HG02610 (cell line): ENCODE measurements at regions not wholly inside any gene's neighbourhood (a gene's known extent, or its start where the extent isn't known, plus 50 kb on each side); places are given as distances from the start of the nearest gene placed in this dataset.
"Not testable (repeated sequence)": the region's sequence is repeated elsewhere in the genome, so short reads cannot be mapped to it uniquely, and the experiment has no call there.

ENCODE experiments used
- ATAC-seq: cut with Tn5 transposase; IDR thresholded peaks from one replicate; pipeline ENCODE4 v1.9.1; 2021; ENCODE audit warnings: mild to moderate bottlenecking, moderate library complexity; ENCODE audit not compliant: unreplicated experiment

DNA sequence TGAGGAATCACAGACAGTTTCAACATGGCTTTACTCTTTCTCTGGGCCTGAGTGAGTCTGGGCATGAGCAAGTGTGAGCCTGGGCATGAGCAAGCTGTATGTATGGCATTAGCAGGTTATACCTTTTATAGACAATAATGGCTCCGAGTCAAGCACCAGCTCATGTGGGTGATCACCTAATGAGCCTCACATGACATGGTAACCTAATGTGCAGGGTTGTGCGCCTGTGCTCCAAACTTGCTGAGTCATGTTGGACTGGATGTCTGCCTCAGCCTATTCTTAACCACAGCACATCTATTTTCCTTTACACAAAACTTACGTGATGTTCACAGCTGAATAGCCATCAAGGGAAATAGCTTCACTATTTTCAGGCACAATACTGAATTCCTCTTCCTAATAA is 236.2 kb upstream of the NRIP1 start:
- no peak for ATAC-seq

GRCh38 chr21:15301736-15302135 is 236.9 kb upstream of the NRIP1 start:
- no peak for ATAC-seq

GRCh38 chr21:15306271-15306670 is 241.5 kb upstream of the NRIP1 start:
- no peak for ATAC-seq

- no peak for ATAC-seq
Measured at GRCh38 chr21:15308333-15308732, 243.5 kb upstream of the NRIP1 start.

DNA sequence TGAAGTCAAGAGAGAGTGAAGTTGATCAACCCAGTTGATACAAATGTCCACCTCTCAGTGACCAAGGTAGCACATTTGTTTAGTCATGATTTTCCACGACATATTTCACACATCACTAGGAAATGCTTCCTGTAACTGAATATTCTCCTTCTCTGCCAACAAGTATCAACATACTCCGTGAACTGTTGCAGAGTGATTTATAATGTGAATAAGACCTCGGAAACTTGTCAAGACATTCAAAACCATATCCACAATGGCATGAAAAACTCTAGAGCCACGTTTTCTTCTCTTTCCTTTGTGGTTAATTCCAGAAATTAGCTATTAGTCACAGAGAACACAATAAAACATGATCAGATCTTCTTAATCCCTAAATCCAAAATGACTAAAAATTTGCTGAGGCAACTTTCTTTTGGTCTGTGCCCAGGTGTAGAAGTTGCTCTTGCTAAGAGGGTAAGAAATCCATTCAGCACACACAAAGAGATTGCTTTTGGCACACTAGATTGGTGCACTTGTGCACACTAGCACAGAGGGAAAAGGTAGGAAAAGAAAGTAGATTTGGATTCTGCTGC is 244.3 kb upstream of the NRIP1 start:
- ATAC-seq: no peak

DNA sequence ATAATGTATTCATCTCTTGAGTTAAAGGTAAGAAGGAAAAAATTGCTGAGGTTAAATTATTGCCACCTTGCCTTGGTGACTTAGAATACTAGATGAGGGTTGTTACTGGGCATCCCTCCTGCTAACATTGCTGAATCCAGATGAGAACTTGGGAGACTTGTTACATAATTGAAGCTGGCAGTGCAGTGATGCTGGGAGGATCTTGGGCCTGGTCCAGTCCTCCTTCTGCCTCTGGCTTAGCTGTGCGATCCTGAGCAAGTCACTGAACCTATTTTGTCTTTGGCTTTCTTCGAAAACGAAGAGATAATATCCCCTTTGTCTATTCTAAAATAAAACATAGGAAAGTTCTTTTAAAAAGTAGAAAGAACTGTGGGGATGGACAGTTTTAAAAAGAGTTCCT is 244.9 kb upstream of the NRIP1 start:
- no peak for ATAC-seq

DNA sequence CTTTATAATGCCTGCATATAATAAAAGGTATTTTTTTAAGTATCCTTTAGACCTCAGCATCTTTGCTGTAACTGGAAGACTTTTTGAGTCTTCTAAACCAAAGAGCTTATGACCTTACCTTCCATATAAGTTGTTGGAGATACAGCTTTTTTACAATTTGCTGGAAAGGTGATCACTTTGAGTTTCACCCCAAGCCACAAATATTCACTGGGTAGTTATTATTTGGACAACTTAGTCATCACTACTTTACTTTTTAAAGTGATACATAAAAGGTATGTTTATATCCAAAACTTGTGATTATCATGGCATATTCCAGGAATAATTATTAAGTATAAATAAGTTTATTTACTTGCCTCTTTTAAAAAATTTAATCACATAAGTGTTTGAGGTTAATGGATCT is 246.7 kb upstream of the NRIP1 start:
- no peak for ATAC-seq

DNA sequence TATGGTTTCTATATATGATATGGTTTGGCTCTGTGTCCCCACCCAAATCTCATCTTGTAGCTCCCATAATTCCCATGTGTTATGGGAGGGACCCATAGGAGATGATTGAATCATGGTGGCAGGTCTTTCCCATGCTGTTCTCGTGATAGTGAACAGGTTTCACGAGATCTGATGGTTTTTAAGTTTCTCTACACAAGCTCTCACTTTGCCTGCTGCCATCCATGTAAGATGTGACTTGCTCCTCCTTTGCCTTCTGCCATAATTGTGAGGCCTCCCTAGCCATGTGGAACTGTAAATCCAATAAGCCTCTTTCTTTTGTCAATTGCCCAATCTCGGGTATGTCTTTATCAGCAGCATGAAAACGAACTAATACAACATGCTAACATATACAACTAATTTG is 252.2 kb upstream of the NRIP1 start:
- not testable (repeated sequence) for ATAC-seq

DNA sequence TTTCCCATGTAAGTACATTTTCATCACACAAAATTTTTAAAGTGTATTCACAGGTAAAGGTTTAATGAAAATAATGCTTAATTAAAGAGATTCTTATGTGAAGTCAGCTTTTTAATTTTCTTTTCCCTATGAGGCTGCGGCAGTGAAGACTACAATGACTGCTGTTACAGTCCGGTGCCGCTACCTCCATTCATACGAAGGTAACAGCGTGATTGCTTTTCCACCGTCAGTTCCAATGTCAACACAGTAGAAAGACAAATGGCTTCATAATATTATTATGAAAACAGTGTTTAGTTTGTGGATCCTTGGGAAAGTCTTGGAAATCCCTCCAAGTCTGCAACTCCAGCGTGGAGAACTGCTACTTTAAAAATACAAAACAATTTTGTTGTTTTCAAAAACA is 254.9 kb upstream of the NRIP1 start:
- no peak for ATAC-seq

GRCh38 chr21:15324542-15324941 is 259.7 kb upstream of the NRIP1 start:
- ATAC-seq: no peak

DNA sequence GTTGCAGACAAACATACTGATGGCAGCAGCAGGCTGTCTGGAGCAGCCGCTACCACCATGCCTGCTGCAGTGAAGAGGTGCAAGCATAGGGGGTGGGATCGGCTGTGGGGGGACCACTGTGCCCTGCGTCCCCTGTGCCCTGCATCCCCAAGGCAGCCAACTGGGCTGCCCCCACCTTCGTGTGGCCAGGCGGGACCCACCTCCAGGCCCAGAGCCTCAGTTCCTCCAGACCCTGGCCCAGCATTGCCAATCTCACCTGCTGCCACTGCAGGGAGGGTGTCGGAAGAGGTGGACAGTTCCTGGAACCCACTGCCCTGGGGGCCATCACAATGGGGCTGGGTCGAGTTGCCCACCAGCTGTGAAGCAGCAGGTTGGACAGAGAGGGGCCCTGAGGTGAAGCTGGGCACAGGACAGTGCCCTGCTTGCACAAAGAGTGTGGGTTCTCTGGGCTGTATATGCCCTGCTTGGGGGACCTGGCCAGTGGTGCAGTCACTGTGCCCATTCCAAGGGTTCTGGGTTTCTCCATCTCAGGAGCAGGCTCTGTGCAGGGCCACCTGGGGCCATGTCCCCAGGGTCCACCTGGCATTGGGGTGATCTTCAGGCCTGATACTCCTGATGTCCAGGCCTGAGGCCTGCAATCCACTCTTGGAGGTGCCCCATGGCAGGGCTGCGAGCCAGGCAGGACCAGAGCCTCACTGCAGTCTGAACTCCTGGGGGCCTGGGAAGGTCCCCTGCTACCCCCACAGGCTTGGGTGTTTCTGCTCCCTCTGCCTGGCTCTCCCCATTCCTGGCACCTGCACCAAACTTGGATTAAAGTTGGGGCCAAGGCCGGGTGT is 261.4 kb upstream of the NRIP1 start:
- no peak for ATAC-seq

- no peak for ATAC-seq
Measured at GRCh38 chr21:15327637-15328265, 263.0 kb upstream of the NRIP1 start.

DNA sequence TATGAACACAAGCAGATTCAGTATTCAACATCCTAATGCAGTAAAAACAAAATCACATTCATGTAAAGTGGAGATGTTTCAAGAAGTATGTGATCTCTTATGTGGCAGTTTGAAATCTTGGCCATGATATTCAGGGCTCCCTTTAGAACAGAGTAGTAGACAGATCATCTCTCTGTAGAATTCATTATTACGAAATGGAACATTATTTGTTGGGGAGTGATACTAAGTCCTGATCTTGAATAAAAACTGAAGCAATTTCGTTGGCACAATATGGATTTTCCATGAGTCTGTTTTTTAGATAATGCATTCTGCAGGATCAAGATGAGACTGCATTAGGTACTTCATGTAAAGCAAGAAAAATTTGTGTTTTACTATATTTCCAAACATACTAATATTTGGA is 264.4 kb upstream of the NRIP1 start:
- no peak for ATAC-seq

DNA sequence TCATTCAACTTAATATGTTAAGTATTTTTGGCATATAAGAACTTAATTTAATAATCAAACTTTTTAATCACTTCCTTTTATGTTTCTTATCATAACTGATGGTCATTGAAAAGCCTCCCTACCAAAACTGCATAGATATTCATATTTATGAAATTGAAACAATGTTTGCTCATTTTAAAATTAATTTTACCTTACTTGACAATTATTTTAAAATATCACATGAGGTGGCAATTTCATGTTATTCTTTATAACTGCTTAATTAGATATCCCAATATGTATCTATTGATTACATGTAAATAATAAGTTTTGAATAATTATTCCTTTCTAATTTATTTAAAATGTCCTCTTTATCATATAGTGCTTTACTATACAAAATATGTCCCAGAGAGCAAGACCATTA is 266.1 kb upstream of the NRIP1 start:
- no peak for ATAC-seq

GRCh38 chr21:15332572-15332971 is 267.8 kb upstream of the NRIP1 start:
- ATAC-seq: no peak

GRCh38 chr21:15333136-15333710 is 268.4 kb upstream of the NRIP1 start:
- no peak for ATAC-seq

GRCh38 chr21:15333951-15334350 is 269.2 kb upstream of the NRIP1 start:
- no peak for ATAC-seq

GRCh38 chr21:15343066-15343465 is 278.3 kb upstream of the NRIP1 start:
- ATAC-seq: no peak

DNA sequence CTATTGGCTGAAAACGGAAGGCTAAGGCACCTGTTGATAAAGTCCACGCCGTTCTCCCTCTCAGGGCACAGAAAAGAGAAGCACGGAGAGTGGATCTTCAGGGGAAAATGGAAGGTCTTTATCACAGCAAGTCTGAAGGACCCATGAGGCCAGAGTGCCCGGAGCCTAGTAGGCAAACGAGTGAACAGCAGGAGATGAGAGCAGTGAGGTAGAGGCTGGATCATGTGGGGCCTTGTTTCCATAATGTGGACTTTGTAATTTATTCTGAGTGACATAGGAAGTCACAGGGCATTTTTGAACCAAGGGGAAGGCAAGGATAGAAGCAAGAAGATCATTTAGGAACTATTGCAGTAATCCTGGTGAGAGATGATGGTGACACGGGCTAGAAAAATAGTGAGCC is 287.2 kb upstream of the NRIP1 start:
- ATAC-seq: no peak

- no peak for ATAC-seq
Measured at GRCh38 chr21:15353546-15353945, 288.7 kb upstream of the NRIP1 start.

- ATAC-seq: no peak
Measured at GRCh38 chr21:15354516-15354915, 289.7 kb upstream of the NRIP1 start.

- no peak for ATAC-seq
Measured at GRCh38 chr21:15355066-15355465, 290.3 kb upstream of the NRIP1 start.
